ACC112 (cell line): ENCODE measurements at regions not wholly inside any gene's neighbourhood (a gene's known extent, or its start where the extent isn't known, plus 50 kb on each side); places are given as distances from the start of the nearest gene placed in this dataset.

Source experiments
- H2AFZ ChIP-seq: fragments of 200-600 bp; sonication (generic); one replicate; pipeline ENCODE4 v1.6.0; 2017; ENCODE audit warnings: antibody characterized with exemption, low read length; ENCODE audit not compliant: unreplicated experiment
- H3K27ac ChIP-seq: fragments of 200-600 bp; sonication (generic); 2 replicates; pipeline ENCODE4 v1.5.1; 2014; ENCODE audit warnings: low read depth, mild to moderate bottlenecking, antibody characterized with exemption, low read length, moderate library complexity
- H3K27me3 ChIP-seq: fragments of 200-600 bp; sonication (generic); 2 replicates; pipeline ENCODE4 v1.6.1; 2014; ENCODE audit warnings: mild to moderate bottlenecking, antibody characterized with exemption, low read length, moderate library complexity, mixed read lengths; ENCODE audit not compliant: insufficient read depth
- H3K36me3 ChIP-seq: fragments of 200-600 bp; sonication (generic); 2 replicates; pipeline ENCODE4 v1.6.1; 2016; ENCODE audit warnings: mild to moderate bottlenecking, antibody characterized with exemption, low read length, moderate library complexity, mixed read lengths; ENCODE audit not compliant: insufficient read depth
- H3K4me1 ChIP-seq: fragments of 200-600 bp; sonication (generic); one replicate; pipeline ENCODE4 v1.6.1; 2016; ENCODE audit warnings: low read length, mixed read lengths; ENCODE audit not compliant: insufficient read depth, unreplicated experiment, control insufficient read depth
- H3K4me3 ChIP-seq: fragments of 200-600 bp; sonication (generic); 2 replicates; pipeline ENCODE4 v1.5.1; 2014; ENCODE audit warnings: mild to moderate bottlenecking, low read depth, low read length
- H3K79me2 ChIP-seq: fragments of 200-600 bp; sonication (generic); one replicate; pipeline ENCODE4 v1.6.0; 2016; ENCODE audit warnings: low read length; ENCODE audit not compliant: control insufficient read depth, unreplicated experiment, insufficient read depth

GRCh38 chr10:110355141-110355831, 50.6 kb upstream of the SMNDC1 start:
- Histone ChIP-seq H3K79me2 (no peaks in the 10 kb centered on the region), H3K36me3 (no peaks in the 10 kb centered on the region), H3K4me3 (no peak overlapping the region), H2AFZ (no peak overlapping the region), H3K27ac (peak overlapping the region; percentile 97), H3K4me1 (peaks cover 52% of the 10 kb centered on the region), H3K27me3 (no peaks in the 10 kb centered on the region)

GRCh38 chr10:110355922-110356627, 51.4 kb upstream of the SMNDC1 start:
- H3K27ac ChIP-seq: peak overlapping the region; percentile 97
- peaks cover 49% of the 10 kb centered on the region for H3K4me1 ChIP-seq
- no peaks in the 10 kb centered on the region for H3K27me3 ChIP-seq
- no peak overlapping the region for H2AFZ ChIP-seq
- no peaks in the 10 kb centered on the region for H3K79me2 ChIP-seq
- H3K4me3 ChIP-seq: no peak overlapping the region
- H3K36me3 ChIP-seq: no peaks in the 10 kb centered on the region

DNA sequence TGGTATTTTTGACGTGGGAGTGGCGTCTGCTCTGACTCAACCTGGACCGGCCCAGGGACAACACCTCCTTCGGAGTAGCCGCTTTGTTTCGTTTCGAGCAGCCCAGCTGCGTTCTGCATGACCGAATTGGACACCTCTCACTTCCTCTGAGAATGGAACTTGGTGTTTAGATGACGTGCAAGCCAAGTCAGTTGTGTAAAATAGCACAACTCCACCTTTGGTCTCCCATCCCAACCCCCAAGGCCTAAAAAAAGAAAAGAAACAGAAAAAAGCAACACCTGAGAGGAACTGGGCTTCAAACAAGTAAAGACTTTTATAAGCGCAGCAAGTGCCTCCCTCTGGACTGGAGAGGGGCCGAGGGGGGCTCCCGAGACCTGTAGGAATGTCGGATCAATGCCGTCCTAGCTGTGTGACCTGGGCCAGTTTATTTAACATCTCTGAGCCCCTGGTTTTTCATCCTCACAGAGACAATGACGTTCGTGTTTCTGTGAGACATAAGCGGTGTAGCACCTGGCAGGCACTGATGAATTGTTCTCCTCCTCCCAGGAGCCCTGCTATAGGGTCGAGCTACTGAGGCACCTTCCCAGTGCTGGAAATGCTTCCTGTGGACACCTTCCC, 52.0 kb upstream of the SMNDC1 start:
- H3K27me3 ChIP-seq: no peaks in the 10 kb centered on the region
- peak overlapping the region; percentile 60 for H3K27ac ChIP-seq
- peaks cover 49% of the 10 kb centered on the region for H3K4me1 ChIP-seq
- no peak overlapping the region for H2AFZ ChIP-seq
- no peaks in the 10 kb centered on the region for H3K79me2 ChIP-seq
- no peaks in the 10 kb centered on the region for H3K36me3 ChIP-seq
- no peak overlapping the region for H3K4me3 ChIP-seq

DNA sequence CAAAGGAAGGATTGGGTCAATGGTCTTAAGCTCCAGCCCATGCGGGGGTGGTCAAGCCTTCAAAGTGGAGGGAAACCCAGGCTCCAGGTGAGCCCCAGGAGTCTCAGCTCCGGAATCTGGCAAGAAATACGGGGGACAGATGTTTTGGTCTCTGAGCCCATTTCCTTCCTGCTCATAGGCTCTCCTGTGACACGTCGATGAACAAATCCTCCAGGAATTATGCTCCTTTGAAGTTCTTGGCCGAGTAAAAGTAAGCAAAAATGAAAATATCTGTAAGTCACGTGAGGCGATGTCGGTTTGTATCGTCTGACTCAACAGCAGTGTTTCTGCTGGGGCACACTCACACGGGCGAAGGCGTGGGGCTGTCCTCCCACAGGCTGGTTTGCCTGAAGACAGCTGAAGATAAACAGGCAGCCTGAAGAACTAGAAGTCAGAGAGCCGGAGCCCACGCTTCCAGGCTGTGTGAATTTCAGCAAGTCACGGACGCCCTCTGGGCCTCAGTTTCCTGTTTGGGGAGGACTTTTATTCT, 52.6 kb upstream of the SMNDC1 start:
- H3K4me1 ChIP-seq: peaks cover 49% of the 10 kb centered on the region
- H3K27ac ChIP-seq: peak overlapping the region; percentile 60
- no peaks in the 10 kb centered on the region for H3K79me2 ChIP-seq
- no peak overlapping the region for H2AFZ ChIP-seq
- no peaks in the 10 kb centered on the region for H3K36me3 ChIP-seq
- H3K4me3 ChIP-seq: no peak overlapping the region
- no peaks in the 10 kb centered on the region for H3K27me3 ChIP-seq

DNA sequence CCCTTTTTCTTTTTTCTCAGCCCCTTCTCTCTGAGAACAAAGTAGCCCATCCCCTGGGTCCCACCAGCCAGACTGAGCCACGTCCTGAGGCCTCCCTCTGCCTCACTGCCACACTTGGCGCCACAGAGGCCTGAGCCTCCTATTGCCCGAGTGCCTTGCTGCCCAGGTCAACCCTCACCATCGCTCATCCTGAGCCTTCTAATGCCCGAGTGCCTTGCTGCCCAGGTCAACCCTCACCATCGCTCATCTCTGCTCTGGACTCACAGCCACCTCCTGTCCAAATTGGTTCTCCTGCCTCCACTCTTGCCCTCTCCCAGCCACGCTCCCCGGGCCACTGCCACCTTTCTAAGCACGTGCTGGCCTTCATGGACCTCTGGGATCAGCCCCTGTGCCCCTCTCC, 53.2 kb upstream of the SMNDC1 start:
- peak overlapping the region; percentile 60 for H3K27ac ChIP-seq
- H3K4me3 ChIP-seq: no peak overlapping the region
- H3K27me3 ChIP-seq: no peaks in the 10 kb centered on the region
- no peaks in the 10 kb centered on the region for H3K79me2 ChIP-seq
- no peak overlapping the region for H2AFZ ChIP-seq
- H3K36me3 ChIP-seq: no peaks in the 10 kb centered on the region
- peaks cover 43% of the 10 kb centered on the region for H3K4me1 ChIP-seq

GRCh38 chr10:110358278-110358677, 53.6 kb upstream of the SMNDC1 start:
- no peaks in the 10 kb centered on the region for H3K27me3 ChIP-seq
- no peak overlapping the region for H3K27ac ChIP-seq
- no peaks in the 10 kb centered on the region for H3K36me3 ChIP-seq
- H2AFZ ChIP-seq: no peak overlapping the region
- peaks cover 39% of the 10 kb centered on the region for H3K4me1 ChIP-seq
- H3K4me3 ChIP-seq: no peak overlapping the region
- no peaks in the 10 kb centered on the region for H3K79me2 ChIP-seq

DNA sequence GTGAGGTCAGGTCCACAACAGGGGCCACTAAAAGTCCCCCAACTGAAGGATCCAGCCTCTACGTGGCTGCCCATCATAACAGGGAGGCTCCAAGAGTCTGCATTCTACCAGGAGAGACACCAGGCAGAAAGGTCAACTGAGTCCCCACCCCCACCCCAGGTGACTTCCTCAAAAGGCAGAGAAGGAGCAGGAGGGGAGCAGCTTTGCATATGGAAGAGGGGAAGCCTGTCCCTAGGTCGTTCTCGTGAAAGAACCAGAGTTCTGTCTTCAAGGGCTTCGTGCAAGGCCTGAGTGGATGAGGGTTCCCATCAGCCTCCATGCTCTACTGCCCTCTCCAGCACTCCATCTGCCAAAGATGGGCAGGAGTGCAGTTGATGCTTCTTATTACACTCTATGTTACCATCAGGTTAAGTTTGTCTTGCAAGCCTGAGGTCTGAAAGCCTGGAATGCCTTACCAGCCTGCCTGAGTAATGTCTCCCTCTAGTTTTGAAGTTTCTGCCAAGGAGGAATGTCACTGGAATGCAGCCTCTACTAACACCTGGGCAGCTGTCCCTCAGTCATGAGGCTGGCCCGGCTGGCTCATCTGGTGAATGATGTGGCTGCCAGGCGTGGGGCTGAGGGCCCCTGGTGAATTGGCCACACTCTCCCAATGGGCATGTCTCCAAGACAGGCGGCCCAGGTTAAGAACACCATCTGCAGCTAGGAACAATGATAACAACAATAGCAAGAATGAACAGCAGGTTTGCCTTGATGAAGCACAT, 54.3 kb upstream of the SMNDC1 start:
- H3K4me3 ChIP-seq: no peak overlapping the region
- H3K79me2 ChIP-seq: no peaks in the 10 kb centered on the region
- no peaks in the 10 kb centered on the region for H3K27me3 ChIP-seq
- H3K36me3 ChIP-seq: no peaks in the 10 kb centered on the region
- no peak overlapping the region for H3K27ac ChIP-seq
- H2AFZ ChIP-seq: no peak overlapping the region
- peaks cover 34% of the 10 kb centered on the region for H3K4me1 ChIP-seq

GRCh38 chr10:110360857-110361474, 56.2 kb upstream of the SMNDC1 start:
- no peaks in the 10 kb centered on the region for H3K79me2 ChIP-seq
- no peaks in the 10 kb centered on the region for H3K36me3 ChIP-seq
- H3K27me3 ChIP-seq: no peaks in the 10 kb centered on the region
- no peak overlapping the region for H3K4me3 ChIP-seq
- H3K4me1 ChIP-seq: peaks cover 22% of the 10 kb centered on the region
- no peak overlapping the region for H3K27ac ChIP-seq
- no peak overlapping the region for H2AFZ ChIP-seq

DNA sequence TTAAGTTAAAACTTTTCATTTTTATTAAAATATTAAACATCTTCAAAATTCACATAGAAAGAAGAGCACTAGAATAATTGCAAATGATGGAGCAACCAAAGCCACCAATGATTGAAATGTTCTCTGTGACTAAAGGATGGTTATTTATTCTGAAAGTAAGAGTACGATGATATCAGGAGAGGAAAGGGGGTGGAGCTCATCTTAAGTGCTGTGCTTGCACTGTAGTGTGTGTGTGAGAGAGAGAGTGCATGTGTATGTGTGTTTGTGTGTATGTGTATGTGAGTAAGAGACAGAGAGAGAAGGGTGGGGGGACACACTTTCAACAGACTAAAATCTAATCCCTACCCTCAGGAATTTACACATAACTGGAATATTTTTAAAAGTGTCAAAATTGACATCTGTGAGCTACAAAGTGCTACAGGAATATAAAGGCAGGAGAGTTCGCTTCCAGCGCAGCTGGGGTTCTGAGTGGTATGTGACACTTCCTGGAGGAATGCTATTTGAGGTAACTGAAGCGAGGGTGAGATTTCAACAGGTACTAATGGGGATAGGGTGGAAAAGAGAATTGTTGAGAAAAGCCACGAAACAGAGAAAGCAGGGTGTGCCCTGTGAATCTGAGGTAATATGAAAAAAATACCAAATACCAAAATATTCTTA, 57.2 kb upstream of the SMNDC1 start:
- Histone ChIP-seq H3K27me3 (no peaks in the 10 kb centered on the region), H3K27ac (no peak overlapping the region), H3K4me3 (no peak overlapping the region), H3K4me1 (peaks cover 20% of the 10 kb centered on the region), H3K36me3 (no peaks in the 10 kb centered on the region), H2AFZ (no peak overlapping the region), H3K79me2 (no peaks in the 10 kb centered on the region)
